ENCODE measurements at regions not wholly inside any gene's neighbourhood (a gene's known extent, or its start where the extent isn't known, plus 50 kb on each side); places are given as distances from the start of the nearest gene placed in this dataset.

GRCh38 chr16:7158481-7158880, 174.2 kb upstream of the RBFOX1 start:
- TF ChIP-seq EZH2phosphoT487 (IDR thresholded peaks at IDR 0.05; ENCODE audit: borderline replicate concordance, low read length) (no peak), CTCF (IDR thresholded peaks at IDR 0.05; ENCODE audit: low read depth, low read length, poor library complexity, severe bottlenecking) (no peak)
- H3K4me1 ChIP-seq (ENCODE audit: control insufficient read depth, low read length), result no peaks in the 10 kb centered on the region
- no peaks in the 10 kb centered on the region for H3K79me2 ChIP-seq (ENCODE audit: control insufficient read depth, low read length)

GRCh38 chr16:7150230-7150629, 182.4 kb upstream of the RBFOX1 start:
- Histone ChIP-seq H3K27me3 (ENCODE audit: control insufficient read depth, low read length) (no peaks in the 10 kb centered on the region), H3K4me2 (ENCODE audit: low read length) (no peak overlapping the region), H3F3A (ENCODE audit: control insufficient read depth, insufficient read depth) (no peaks in the 10 kb centered on the region), H3K4me3 (ENCODE audit: low read length) (no peak overlapping the region), H3K4me1 (ENCODE audit: control insufficient read depth, low read length) (no peaks in the 10 kb centered on the region), H4K20me1 (ENCODE audit: control insufficient read depth, insufficient read depth, low read depth, low read length) (no peaks in the 10 kb centered on the region), H3K27ac (ENCODE audit: low read depth, low read length) (no peak overlapping the region), H3K9me2 (replicated peaks; ENCODE audit: control insufficient read depth, low read length) (no peaks in the 10 kb centered on the region), H3K79me2 (ENCODE audit: control insufficient read depth, low read length) (no peaks in the 10 kb centered on the region), H3K9me3 (ENCODE audit: control insufficient read depth, insufficient read depth, low read length) (peaks cover 5% of the 10 kb centered on the region; the same call in 1 of the 2 replicates), H3K36me3 (ENCODE audit: control insufficient read depth, low read length) (no peaks in the 10 kb centered on the region)
- no peak for TF ChIP-seq CTCF (IDR thresholded peaks at IDR 0.05; ENCODE audit: low read depth, low read length, poor library complexity, severe bottlenecking)
- TF ChIP-seq EZH2phosphoT487 (IDR thresholded peaks at IDR 0.05; ENCODE audit: borderline replicate concordance, low read length), result no peak

More at GRCh38 chr16:7158481-7158880, 174.2 kb upstream of the RBFOX1 start:
- H3K4me2 ChIP-seq (ENCODE audit: low read length), result no peak overlapping the region
- no peak overlapping the region for H3K4me3 ChIP-seq (ENCODE audit: low read length)
- H3K9me3 ChIP-seq (ENCODE audit: control insufficient read depth, insufficient read depth, low read length), result no peaks in the 10 kb centered on the region; the same call in 1 of the 2 replicates
- H4K20me1 ChIP-seq (ENCODE audit: control insufficient read depth, insufficient read depth, low read depth, low read length), result no peaks in the 10 kb centered on the region
- H3F3A ChIP-seq (ENCODE audit: control insufficient read depth, insufficient read depth), result no peaks in the 10 kb centered on the region
- H3K27ac ChIP-seq (ENCODE audit: low read depth, low read length), result no peak overlapping the region
- no peaks in the 10 kb centered on the region for H3K36me3 ChIP-seq (ENCODE audit: control insufficient read depth, low read length)
- H3K27me3 ChIP-seq (ENCODE audit: control insufficient read depth, low read length), result no peaks in the 10 kb centered on the region
- H3K9me2 ChIP-seq (replicated peaks; ENCODE audit: control insufficient read depth, low read length), result no peaks in the 10 kb centered on the region

GRCh38 chr16:7148606-7149005, 184.0 kb upstream of the RBFOX1 start:
- no peaks in the 10 kb centered on the region for H3K36me3 ChIP-seq (ENCODE audit: control insufficient read depth, low read length)
- peaks cover 5% of the 10 kb centered on the region; the same call in 1 of the 2 replicates for H3K9me3 ChIP-seq (ENCODE audit: control insufficient read depth, insufficient read depth, low read length)
- no peaks in the 10 kb centered on the region for H3K79me2 ChIP-seq (ENCODE audit: control insufficient read depth, low read length)
- TF ChIP-seq EZH2phosphoT487 (IDR thresholded peaks at IDR 0.05; ENCODE audit: borderline replicate concordance, low read length) (no peak), CTCF (IDR thresholded peaks at IDR 0.05; ENCODE audit: low read depth, low read length, poor library complexity, severe bottlenecking) (no peak)
- H3K4me2 ChIP-seq (ENCODE audit: low read length), result no peak overlapping the region
- H3K9me2 ChIP-seq (replicated peaks; ENCODE audit: control insufficient read depth, low read length), result no peaks in the 10 kb centered on the region
- no peaks in the 10 kb centered on the region for H4K20me1 ChIP-seq (ENCODE audit: control insufficient read depth, insufficient read depth, low read depth, low read length)
- H3K4me1 ChIP-seq (ENCODE audit: control insufficient read depth, low read length), result no peaks in the 10 kb centered on the region
- no peaks in the 10 kb centered on the region for H3K27me3 ChIP-seq (ENCODE audit: control insufficient read depth, low read length)
- H3K27ac ChIP-seq (ENCODE audit: low read depth, low read length), result no peak overlapping the region
- no peak overlapping the region for H3K4me3 ChIP-seq (ENCODE audit: low read length)
- H3F3A ChIP-seq (ENCODE audit: control insufficient read depth, insufficient read depth), result no peaks in the 10 kb centered on the region
